ENCODE measurements at regions not wholly inside any gene's neighbourhood (a gene's known extent, or its start where the extent isn't known, plus 50 kb on each side); places are given as distances from the start of the nearest gene placed in this dataset.

GRCh38 chr1:29808141-29808995, 572.0 kb downstream of the PTPRU start:
- no peak for DNase-seq (ENCODE audit: low read depth)
- H3K4me3 ChIP-seq (ENCODE audit: low read depth, low read length), result no peak overlapping the region
- no peak for TF ChIP-seq CTCF (conservative IDR thresholded peaks at IDR 0.05; ENCODE audit: low read depth, low read length)

- DNase-seq (ENCODE audit: low read depth), result no peak
- no peak overlapping the region for H3K4me3 ChIP-seq (ENCODE audit: low read depth, low read length)
- no peak for TF ChIP-seq CTCF (conservative IDR thresholded peaks at IDR 0.05; ENCODE audit: low read depth, low read length)
Measured at GRCh38 chr1:29807689-29808088, 571.4 kb downstream of the PTPRU start.

GRCh38 chr1:29806646-29807319, 570.5 kb downstream of the PTPRU start:
- TF ChIP-seq CTCF (conservative IDR thresholded peaks at IDR 0.05; ENCODE audit: low read depth, low read length), result no peak
- no peak for DNase-seq (ENCODE audit: low read depth)
- H3K4me3 ChIP-seq (ENCODE audit: low read depth, low read length), result no peak overlapping the region

GRCh38 chr1:29805896-29806160, 569.5 kb downstream of the PTPRU start:
- H3K4me3 ChIP-seq (ENCODE audit: low read depth, low read length), result no peak overlapping the region
- no peak for DNase-seq (ENCODE audit: low read depth)
- TF ChIP-seq CTCF (conservative IDR thresholded peaks at IDR 0.05; ENCODE audit: low read depth, low read length), result no peak

- no peak overlapping the region for H3K4me3 ChIP-seq (ENCODE audit: low read depth, low read length)
- TF ChIP-seq CTCF (conservative IDR thresholded peaks at IDR 0.05; ENCODE audit: low read depth, low read length), result no peak
- DNase-seq (ENCODE audit: low read depth), result no peak
Measured at GRCh38 chr1:29805122-29805895, 569.0 kb downstream of the PTPRU start.

GRCh38 chr1:29804181-29804899, 568.0 kb downstream of the PTPRU start:
- no peak for DNase-seq (ENCODE audit: low read depth)
- no peak for TF ChIP-seq CTCF (conservative IDR thresholded peaks at IDR 0.05; ENCODE audit: low read depth, low read length)
- no peak overlapping the region for H3K4me3 ChIP-seq (ENCODE audit: low read depth, low read length)

Measured in choroid plexus epithelial cell (primary cell).